NCI-H226 (cell line): ENCODE measurements at regions not wholly inside any gene's neighbourhood (a gene's known extent, or its start where the extent isn't known, plus 50 kb on each side); places are given as distances from the start of the nearest gene placed in this dataset.

Source experiments
- DNase-seq: peaks from one replicate; pipeline ENCODE4 v3.0.0-alpha.2; 2015

GRCh38 chr6:126608681-126609080 is 268.8 kb downstream of the CENPW start:
- DNase-seq: no peak

GRCh38 chr6:126614642-126615504 is 275.0 kb downstream of the CENPW start:
- DNase-seq: no peak

GRCh38 chr6:126616866-126617265 is 277.0 kb downstream of the CENPW start:
- DNase-seq: no peak

- no peak for DNase-seq
These were observed 278.9 kb downstream of the CENPW start for GRCh38 chr6:126618639-126619343.

- DNase-seq: no peak
These were observed 280.8 kb downstream of the CENPW start for GRCh38 chr6:126620719-126621118.

GRCh38 chr6:126625019-126625418 is 285.1 kb downstream of the CENPW start:
- DNase-seq: no peak

GRCh38 chr6:126628125-126628524 is 288.2 kb downstream of the CENPW start:
- DNase-seq: no peak

- DNase-seq: no peak
These were observed 291.4 kb downstream of the CENPW start for GRCh38 chr6:126631363-126631762.

- DNase-seq: no peak
These were observed 292.4 kb downstream of the CENPW start for GRCh38 chr6:126632271-126632670.

GRCh38 chr6:126633373-126633772 is 293.5 kb downstream of the CENPW start:
- no peak for DNase-seq

GRCh38 chr6:126640356-126640755 is 300.4 kb downstream of the CENPW start:
- DNase-seq: no peak

GRCh38 chr6:126640921-126641320 is 301.0 kb downstream of the CENPW start:
- DNase-seq: no peak

- DNase-seq: no peak
These were observed 301.7 kb downstream of the CENPW start for GRCh38 chr6:126641641-126642040.

GRCh38 chr6:126643352-126643751 is 303.4 kb downstream of the CENPW start:
- DNase-seq: no peak

GRCh38 chr6:126650931-126651330 is 311.0 kb downstream of the CENPW start:
- peak; percentile 14 for DNase-seq

GRCh38 chr6:126657561-126658175 is 317.8 kb downstream of the CENPW start:
- peak; percentile 34 for DNase-seq

GRCh38 chr6:126660376-126660775 is 320.5 kb downstream of the CENPW start:
- no peak for DNase-seq

- DNase-seq: peak; percentile 64
These were observed 321.7 kb downstream of the CENPW start for GRCh38 chr6:126661646-126662045.

GRCh38 chr6:126662966-126663365 is 323.1 kb downstream of the CENPW start:
- DNase-seq: no peak

- DNase-seq: peak; percentile 29
These were observed 324.4 kb downstream of the CENPW start for GRCh38 chr6:126664271-126664670.

- no peak for DNase-seq
These were observed 325.6 kb downstream of the CENPW start for GRCh38 chr6:126665551-126665950.

GRCh38 chr6:126667071-126667470 is 327.2 kb downstream of the CENPW start:
- DNase-seq: no peak

GRCh38 chr6:126667728-126668127 is 327.8 kb downstream of the CENPW start:
- DNase-seq: no peak

- no peak for DNase-seq
These were observed 332.7 kb downstream of the CENPW start for GRCh38 chr6:126672649-126673048.
